ENCODE measurements at regions not wholly inside any gene's neighbourhood (a gene's known extent, or its start where the extent isn't known, plus 50 kb on each side); places are given as distances from the start of the nearest gene placed in this dataset.

- DNase-seq (ENCODE audit: low spot score): no peak
- TF ChIP-seq CTCF (IDR thresholded peaks at IDR 0.05; ENCODE audit: extremely low read depth, missing control alignments): no peak
Measured at GRCh38 chr6:167422934-167423333, 98.0 kb downstream of the TTLL2 start.

GRCh38 chr6:167424060-167424673 is 99.3 kb downstream of the TTLL2 start:
- DNase-seq (ENCODE audit: low spot score): no peak
- TF ChIP-seq CTCF (IDR thresholded peaks at IDR 0.05; ENCODE audit: extremely low read depth, missing control alignments): no peak

- no peak for DNase-seq (ENCODE audit: low spot score)
- TF ChIP-seq CTCF (IDR thresholded peaks at IDR 0.05; ENCODE audit: extremely low read depth, missing control alignments): no peak
Measured at GRCh38 chr6:167424700-167425099, 99.8 kb downstream of the TTLL2 start.

- no peak for TF ChIP-seq CTCF (IDR thresholded peaks at IDR 0.05; ENCODE audit: extremely low read depth, missing control alignments)
- no peak for DNase-seq (ENCODE audit: low spot score)
Measured at GRCh38 chr6:167426084-167426483, 101.2 kb downstream of the TTLL2 start.

GRCh38 chr6:167426651-167427050 is 101.8 kb downstream of the TTLL2 start:
- no peak for DNase-seq (ENCODE audit: low spot score)
- TF ChIP-seq CTCF (IDR thresholded peaks at IDR 0.05; ENCODE audit: extremely low read depth, missing control alignments): no peak

- no peak for DNase-seq (ENCODE audit: low spot score)
- TF ChIP-seq CTCF (IDR thresholded peaks at IDR 0.05; ENCODE audit: extremely low read depth, missing control alignments): no peak
Measured at GRCh38 chr6:167428664-167429333, 103.9 kb downstream of the TTLL2 start.

- no peak for TF ChIP-seq CTCF (IDR thresholded peaks at IDR 0.05; ENCODE audit: extremely low read depth, missing control alignments)
- DNase-seq (ENCODE audit: low spot score): no peak
Measured at GRCh38 chr6:167429353-167429752, 104.5 kb downstream of the TTLL2 start.
